OCI-LY7 (cell line): ENCODE measurements at regions not wholly inside any gene's neighbourhood (a gene's known extent, or its start where the extent isn't known, plus 50 kb on each side); places are given as distances from the start of the nearest gene placed in this dataset.
"Not testable (repeated sequence)": the region's sequence is repeated elsewhere in the genome, so short reads cannot be mapped to it uniquely, and the experiment has no call there.

Experiments
- EZH2phosphoT487 ChIP-seq: fragments of 200-600 bp; sonication (generic); IDR thresholded peaks from 2 replicates; pipeline ENCODE4 v1.6.1; 2018; ENCODE audit warnings: low read depth, borderline replicate concordance, mild to moderate bottlenecking, mixed run types, antibody characterized with exemption, low read length, moderate library complexity, mixed read lengths
- TF ChIP-seq, protein P1 (sequence below): fragments of 200-600 bp; sonication (generic); conservative IDR thresholded peaks from 2 replicates; pipeline ENCODE4 v1.5.1; 2014; ENCODE audit warnings: mild to moderate bottlenecking, antibody characterized with exemption, low read length, moderate library complexity, mixed read lengths

DNA sequence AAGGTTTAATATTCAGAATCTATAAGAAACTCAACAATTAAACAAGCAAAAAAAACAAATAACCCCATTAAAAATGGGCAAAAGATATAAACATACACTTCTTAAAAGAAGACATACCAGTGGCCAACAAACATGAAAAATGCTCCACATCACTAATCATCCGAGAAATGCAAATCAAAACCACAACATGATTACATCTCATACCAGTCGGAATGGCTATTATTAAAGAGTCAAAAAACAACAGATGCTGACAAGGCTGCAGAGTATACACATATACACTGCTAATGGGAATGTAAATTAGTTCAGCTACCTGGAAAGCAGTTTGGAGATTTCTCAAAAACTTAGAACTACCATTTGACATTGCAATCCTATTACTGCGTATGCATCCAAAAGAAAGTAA, 81.4 kb upstream of the NEK3 start:
- TF ChIP-seq, protein P1, sequence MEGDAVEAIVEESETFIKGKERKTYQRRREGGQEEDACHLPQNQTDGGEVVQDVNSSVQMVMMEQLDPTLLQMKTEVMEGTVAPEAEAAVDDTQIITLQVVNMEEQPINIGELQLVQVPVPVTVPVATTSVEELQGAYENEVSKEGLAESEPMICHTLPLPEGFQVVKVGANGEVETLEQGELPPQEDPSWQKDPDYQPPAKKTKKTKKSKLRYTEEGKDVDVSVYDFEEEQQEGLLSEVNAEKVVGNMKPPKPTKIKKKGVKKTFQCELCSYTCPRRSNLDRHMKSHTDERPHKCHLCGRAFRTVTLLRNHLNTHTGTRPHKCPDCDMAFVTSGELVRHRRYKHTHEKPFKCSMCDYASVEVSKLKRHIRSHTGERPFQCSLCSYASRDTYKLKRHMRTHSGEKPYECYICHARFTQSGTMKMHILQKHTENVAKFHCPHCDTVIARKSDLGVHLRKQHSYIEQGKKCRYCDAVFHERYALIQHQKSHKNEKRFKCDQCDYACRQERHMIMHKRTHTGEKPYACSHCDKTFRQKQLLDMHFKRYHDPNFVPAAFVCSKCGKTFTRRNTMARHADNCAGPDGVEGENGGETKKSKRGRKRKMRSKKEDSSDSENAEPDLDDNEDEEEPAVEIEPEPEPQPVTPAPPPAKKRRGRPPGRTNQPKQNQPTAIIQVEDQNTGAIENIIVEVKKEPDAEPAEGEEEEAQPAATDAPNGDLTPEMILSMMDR: not testable (repeated sequence)
- TF ChIP-seq EZH2phosphoT487: not testable (repeated sequence)
